ENCODE measurements at regions not wholly inside any gene's neighbourhood (a gene's known extent, or its start where the extent isn't known, plus 50 kb on each side); places are given as distances from the start of the nearest gene placed in this dataset.
A peak's percentile ranks its signal among the peaks of the same experiment; 100 is the strongest.

GRCh38 chr6:6736791-6737654 is 148.5 kb downstream of the LY86 start:
- peak; percentile 91 for DNase-seq (ENCODE audit: low read depth)
- TF ChIP-seq CTCF (conservative IDR thresholded peaks at IDR 0.05; ENCODE audit: low read length), result no peak
- H3K4me3 ChIP-seq (ENCODE audit: low read length), result peak overlapping the region; percentile 58

GRCh38 chr6:6737671-6738070 is 149.2 kb downstream of the LY86 start:
- no peak for TF ChIP-seq CTCF (conservative IDR thresholded peaks at IDR 0.05; ENCODE audit: low read length)
- H3K4me3 ChIP-seq (ENCODE audit: low read length), result peak overlapping the region; percentile 58
- no peak for DNase-seq (ENCODE audit: low read depth)

- no peak for TF ChIP-seq CTCF (conservative IDR thresholded peaks at IDR 0.05; ENCODE audit: low read length)
- H3K4me3 ChIP-seq (ENCODE audit: low read length), result no peak overlapping the region
- DNase-seq (ENCODE audit: low read depth), result no peak
Measured at GRCh38 chr6:6738108-6738507, 149.6 kb downstream of the LY86 start.

GRCh38 chr6:6738922-6739716 is 150.6 kb downstream of the LY86 start:
- no peak for DNase-seq (ENCODE audit: low read depth)
- no peak for TF ChIP-seq CTCF (conservative IDR thresholded peaks at IDR 0.05; ENCODE audit: low read length)
- no peak overlapping the region for H3K4me3 ChIP-seq (ENCODE audit: low read length)

- no peak for TF ChIP-seq CTCF (conservative IDR thresholded peaks at IDR 0.05; ENCODE audit: low read length)
- no peak for DNase-seq (ENCODE audit: low read depth)
- no peak overlapping the region for H3K4me3 ChIP-seq (ENCODE audit: low read length)
Measured at GRCh38 chr6:6740595-6740994, 152.1 kb downstream of the LY86 start.

GRCh38 chr6:6741264-6741663 is 152.7 kb downstream of the LY86 start:
- no peak for TF ChIP-seq CTCF (conservative IDR thresholded peaks at IDR 0.05; ENCODE audit: low read length)
- DNase-seq (ENCODE audit: low read depth), result no peak
- H3K4me3 ChIP-seq (ENCODE audit: low read length), result no peak overlapping the region

Measured in AG10803 (cell line).